PC-9 (cell line): ENCODE measurements at regions not wholly inside any gene's neighbourhood (a gene's known extent, or its start where the extent isn't known, plus 50 kb on each side); places are given as distances from the start of the nearest gene placed in this dataset.

Source experiments
- BruUV-seq: library from RNA; stranded (reverse); fragments of 400-500 nt; replicated peaks from 2 replicates; lab custom pipeline; 2021; lab: Mats Ljungman, UMichigan
- CTCF ChIA-PET: fragments of 300-600 bp; sonication (Branson Sonifier 250); formaldehyde crosslinking; loops from one replicate; lab custom pipeline; 2022; ENCODE audit warnings: antibody characterized with exemption; lab: Charles Lee
- POLR2A ChIA-PET: fragments of 300-600 bp; sonication (Branson Sonifier 250); formaldehyde crosslinking; loops from one replicate; lab custom pipeline; 2022; ENCODE audit warnings: antibody characterized with exemption; ENCODE audit not compliant: unreplicated experiment; lab: Charles Lee
- DNase-seq, 2 experiments: peaks; one replicate each; pipeline versions ENCODE4 v3.0.0 to v3.0.0-alpha.2; 2015 to 2022; ENCODE audit warnings: mixed read lengths in 1 of 2
- H2AFZ ChIP-seq: fragments of 200-600 bp; sonication (generic); 2 replicates; pipeline ENCODE4 v1.8.1; 2017; ENCODE audit warnings: antibody characterized with exemption
- H3F3A ChIP-seq: fragments of 200-600 bp; sonication (generic); 2 replicates; pipeline ENCODE4 v1.8.1; 2017; ENCODE audit warnings: antibody characterized with exemption, mild to moderate bottlenecking, low read depth; ENCODE audit not compliant: insufficient read depth
- H3K27ac ChIP-seq: fragments of 200-600 bp; sonication (generic); 2 replicates; pipeline ENCODE4 v1.6.1; 2016; ENCODE audit warnings: mixed run types
- H3K27me3 ChIP-seq: fragments of 200-600 bp; sonication (generic); 2 replicates; pipeline ENCODE4 v1.6.1; 2016; ENCODE audit warnings: low read depth, mixed run types; ENCODE audit not compliant: insufficient read depth
- H3K36me3 ChIP-seq: fragments of 200-600 bp; sonication (generic); 2 replicates; pipeline ENCODE4 v1.6.1; 2016; ENCODE audit warnings: low read depth, mixed run types
- H3K4me1 ChIP-seq: fragments of 200-600 bp; sonication (generic); replicated peaks from 2 replicates; pipeline ENCODE4 v1.6.1; 2016; ENCODE audit warnings: mixed run types; ENCODE audit not compliant: insufficient read depth
- H3K4me2 ChIP-seq: fragments of 200-600 bp; sonication (generic); 2 replicates; pipeline ENCODE4 v1.6.1; 2017; ENCODE audit warnings: mixed run types
- H3K4me3 ChIP-seq: fragments of 200-600 bp; sonication (generic); 2 replicates; pipeline ENCODE4 v1.6.1; 2016; ENCODE audit warnings: mixed run types
- H3K79me2 ChIP-seq: fragments of 200-600 bp; sonication (generic); 2 replicates; pipeline ENCODE4 v1.6.1; 2017; ENCODE audit warnings: low read depth, mixed run types
- H3K9me2 ChIP-seq: fragments of 200-600 bp; sonication (generic); 2 replicates; pipeline ENCODE4 v1.8.1; 2017; ENCODE audit warnings: mild to moderate bottlenecking; ENCODE audit not compliant: insufficient read depth
- H3K9me3 ChIP-seq: fragments of 200-600 bp; sonication (generic); 2 replicates; pipeline ENCODE4 v1.8.1; 2016; ENCODE audit warnings: low read depth; ENCODE audit not compliant: insufficient read depth
- H4K20me1 ChIP-seq: fragments of 200-600 bp; sonication (generic); 2 replicates; pipeline ENCODE4 v1.8.1; 2017; ENCODE audit not compliant: insufficient read depth
- EZH2 ChIP-seq: fragments of 200-600 bp; sonication (generic); IDR thresholded peaks from 2 replicates; pipeline ENCODE4 v1.8.0; 2017; ENCODE audit warnings: antibody characterized with exemption, low read depth
- intact Hi-C: fragments of 100-400 bp; cut with micrococcal nuclease; formaldehyde crosslinking; loops from one replicate; pipeline ENCODE4 v1.10.0; 2022; ENCODE audit not compliant: unreplicated experiment
- TF ChIP-seq, protein P1 (sequence below): fragments of 200-600 bp; sonication (generic); conservative IDR thresholded peaks from 2 replicates; pipeline ENCODE4 v1.6.1; 2017; ENCODE audit warnings: mixed run types, antibody characterized with exemption, mild to moderate bottlenecking, moderate library complexity

DNA sequence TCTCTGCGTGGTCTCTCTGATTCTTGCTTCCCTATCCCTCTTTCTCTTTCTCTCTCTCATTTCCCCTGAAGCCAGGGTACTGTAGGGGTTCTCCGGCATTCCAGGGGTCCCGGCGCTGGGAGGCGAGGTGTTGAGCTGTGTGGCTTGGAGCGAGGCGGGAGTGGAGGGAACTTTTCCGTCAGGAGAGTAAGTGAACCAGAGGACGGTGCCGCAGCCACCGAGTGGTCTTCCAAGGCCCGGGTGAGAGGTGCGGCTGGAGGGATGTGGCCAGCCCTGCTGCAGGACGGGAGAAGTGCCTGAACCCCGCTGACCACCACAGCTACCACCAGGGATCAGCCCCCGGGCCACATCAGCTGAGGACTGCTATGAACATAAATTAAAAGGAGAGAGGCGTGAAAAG lies 68.2 kb upstream of the FAM181A start:
- Histone ChIP-seq H2AFZ (no peak overlapping the region), H3K9me2 (no peaks in the 10 kb centered on the region), H3K4me1 (no peaks in the 10 kb centered on the region), H3K27me3 (peaks cover 60% of the 10 kb centered on the region), H3K79me2 (no peaks in the 10 kb centered on the region), H3K36me3 (no peaks in the 10 kb centered on the region), H3K4me2 (no peak overlapping the region), H3F3A (no peaks in the 10 kb centered on the region), H4K20me1 (no peaks in the 10 kb centered on the region), H3K9me3 (no peaks in the 10 kb centered on the region), H3K4me3 (no peak overlapping the region), H3K27ac (no peak overlapping the region)
- intact Hi-C loops = no loop called here
- no TSS peak for BruUV-seq
- CTCF ChIA-PET = no interaction called here
- TF ChIP-seq, protein P1, sequence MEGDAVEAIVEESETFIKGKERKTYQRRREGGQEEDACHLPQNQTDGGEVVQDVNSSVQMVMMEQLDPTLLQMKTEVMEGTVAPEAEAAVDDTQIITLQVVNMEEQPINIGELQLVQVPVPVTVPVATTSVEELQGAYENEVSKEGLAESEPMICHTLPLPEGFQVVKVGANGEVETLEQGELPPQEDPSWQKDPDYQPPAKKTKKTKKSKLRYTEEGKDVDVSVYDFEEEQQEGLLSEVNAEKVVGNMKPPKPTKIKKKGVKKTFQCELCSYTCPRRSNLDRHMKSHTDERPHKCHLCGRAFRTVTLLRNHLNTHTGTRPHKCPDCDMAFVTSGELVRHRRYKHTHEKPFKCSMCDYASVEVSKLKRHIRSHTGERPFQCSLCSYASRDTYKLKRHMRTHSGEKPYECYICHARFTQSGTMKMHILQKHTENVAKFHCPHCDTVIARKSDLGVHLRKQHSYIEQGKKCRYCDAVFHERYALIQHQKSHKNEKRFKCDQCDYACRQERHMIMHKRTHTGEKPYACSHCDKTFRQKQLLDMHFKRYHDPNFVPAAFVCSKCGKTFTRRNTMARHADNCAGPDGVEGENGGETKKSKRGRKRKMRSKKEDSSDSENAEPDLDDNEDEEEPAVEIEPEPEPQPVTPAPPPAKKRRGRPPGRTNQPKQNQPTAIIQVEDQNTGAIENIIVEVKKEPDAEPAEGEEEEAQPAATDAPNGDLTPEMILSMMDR = no peak
- no peak for TF ChIP-seq EZH2
- DNase-seq = no peak
- POLR2A ChIA-PET = no interaction called here

DNA sequence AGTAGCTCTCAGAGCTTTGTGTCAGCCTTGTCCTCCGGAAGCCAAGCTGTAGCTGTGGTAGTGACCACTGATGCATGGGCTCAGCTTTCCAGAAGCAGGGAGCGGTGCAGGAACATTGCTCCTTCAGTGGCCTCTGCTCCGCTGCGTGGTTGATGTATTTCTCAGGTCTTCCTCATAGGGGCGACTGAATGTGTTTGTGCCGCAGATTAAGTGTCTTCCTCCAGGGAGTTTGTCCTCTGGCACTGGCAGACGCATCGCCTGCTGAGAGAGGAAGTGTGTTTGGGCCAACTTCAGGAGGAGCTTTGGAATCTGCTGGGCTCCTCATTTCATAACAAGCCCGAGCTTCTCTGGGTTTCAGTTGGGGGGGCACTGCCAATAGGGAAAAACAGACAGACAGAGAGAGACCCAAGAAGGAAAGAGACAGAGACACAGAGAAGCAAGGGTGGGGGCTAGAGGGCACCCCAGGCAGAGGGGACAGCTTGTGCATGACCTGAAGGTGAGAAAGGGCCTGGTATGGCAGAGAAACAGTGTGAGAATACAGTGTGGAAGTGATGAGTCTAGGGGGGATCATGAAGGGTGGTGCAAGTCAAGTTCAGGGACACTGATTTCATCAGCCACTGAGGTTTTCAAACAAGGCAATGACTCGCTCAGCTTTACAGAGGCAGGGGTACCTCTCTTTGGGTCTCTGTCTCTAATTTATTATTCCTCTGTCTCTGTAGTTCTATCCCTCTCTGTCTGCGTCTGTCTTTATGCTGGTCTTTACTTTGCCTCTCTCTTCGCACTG lies 69.4 kb upstream of the PRIMA1 start:
- Histone ChIP-seq H3K79me2 (no peaks in the 10 kb centered on the region), H3K9me2 (no peaks in the 10 kb centered on the region), H3K27me3 (peaks cover 69% of the 10 kb centered on the region), H3K36me3 (no peaks in the 10 kb centered on the region), H3K4me2 (no peak overlapping the region), H3F3A (no peaks in the 10 kb centered on the region), H4K20me1 (no peaks in the 10 kb centered on the region), H3K4me1 (no peaks in the 10 kb centered on the region), H3K4me3 (no peak overlapping the region), H3K27ac (no peak overlapping the region), H2AFZ (no peak overlapping the region), H3K9me3 (no peaks in the 10 kb centered on the region)
- TF ChIP-seq EZH2 = no peak
- TF ChIP-seq, protein P1 = no peak
- no TSS peak for BruUV-seq
- intact Hi-C loops = no loop called here
- no peak for DNase-seq
- ChIA-PET CTCF (no interaction called here), POLR2A (no interaction called here)

DNA sequence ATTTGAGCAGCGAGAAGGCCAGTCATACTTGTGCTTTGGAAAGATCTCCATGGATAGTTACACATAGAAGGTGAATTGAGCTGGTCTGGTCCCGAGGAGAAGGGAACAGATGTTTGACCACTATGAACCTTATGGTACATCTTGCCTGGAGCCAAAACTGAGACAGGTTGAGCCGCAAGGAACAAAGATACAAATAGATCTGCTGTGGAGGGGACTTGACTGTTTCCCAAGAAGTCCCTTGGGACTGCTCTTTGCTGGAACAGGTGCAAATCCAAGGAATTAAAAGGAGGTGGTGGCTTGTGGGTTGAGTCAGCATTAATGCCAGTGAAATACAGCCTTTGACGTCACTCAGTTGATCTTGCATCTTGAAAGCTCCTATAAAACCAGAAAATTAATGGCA lies 68.8 kb upstream of the PRIMA1 start:
- Histone ChIP-seq H3K4me3 (no peak overlapping the region), H3F3A (no peaks in the 10 kb centered on the region), H3K9me3 (no peaks in the 10 kb centered on the region), H3K27ac (no peak overlapping the region), H3K4me1 (no peaks in the 10 kb centered on the region), H3K9me2 (no peaks in the 10 kb centered on the region), H3K79me2 (no peaks in the 10 kb centered on the region), H3K4me2 (no peak overlapping the region), H4K20me1 (no peaks in the 10 kb centered on the region), H3K27me3 (peaks cover 69% of the 10 kb centered on the region), H2AFZ (no peak overlapping the region), H3K36me3 (no peaks in the 10 kb centered on the region)
- no peak for DNase-seq
- CTCF ChIA-PET = no interaction called here
- intact Hi-C loops = no loop called here
- POLR2A ChIA-PET = no interaction called here
- TF ChIP-seq EZH2 = no peak
- no TSS peak for BruUV-seq
